WTC11 (cell line): ENCODE measurements at regions not wholly inside any gene's neighbourhood (a gene's known extent, or its start where the extent isn't known, plus 50 kb on each side); places are given as distances from the start of the nearest gene placed in this dataset.

Experiments used
- TF ChIP-seq, protein P1 (sequence below): fragments of 200-600 bp; IDR thresholded peaks from 2 replicates; pipeline ENCODE4 v1.8.0; 2022; ENCODE audit warnings: antibody characterized with exemption
- TF ChIP-seq, protein P2 (sequence below): sonication (generic); formaldehyde crosslinking; conservative IDR thresholded peaks from 2 replicates; pipeline ENCODE4 v1.8.1; 2022; ENCODE audit warnings: mild to moderate bottlenecking, missing genetic modification reagents

DNA sequence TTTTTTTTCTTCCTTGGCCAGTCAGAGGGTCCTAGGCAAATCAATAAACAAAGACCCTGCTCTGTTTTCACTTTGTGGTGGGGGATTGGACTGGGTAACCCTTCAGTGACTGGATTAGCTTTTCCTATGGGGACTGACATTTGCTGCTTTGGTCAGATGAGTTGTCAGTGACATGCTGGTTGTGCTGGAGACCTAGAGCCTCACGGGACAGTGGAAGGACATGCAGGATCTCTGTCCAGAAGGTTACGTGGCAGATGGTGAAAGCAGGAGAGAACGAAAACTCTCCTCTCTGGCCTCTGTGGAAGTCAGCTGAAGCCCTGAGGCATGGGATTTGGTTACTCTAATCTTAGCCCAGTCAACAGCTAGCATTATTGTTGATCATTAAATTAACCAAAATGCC, 90.0 kb upstream of the BMPER start:
- TF ChIP-seq, protein P1, sequence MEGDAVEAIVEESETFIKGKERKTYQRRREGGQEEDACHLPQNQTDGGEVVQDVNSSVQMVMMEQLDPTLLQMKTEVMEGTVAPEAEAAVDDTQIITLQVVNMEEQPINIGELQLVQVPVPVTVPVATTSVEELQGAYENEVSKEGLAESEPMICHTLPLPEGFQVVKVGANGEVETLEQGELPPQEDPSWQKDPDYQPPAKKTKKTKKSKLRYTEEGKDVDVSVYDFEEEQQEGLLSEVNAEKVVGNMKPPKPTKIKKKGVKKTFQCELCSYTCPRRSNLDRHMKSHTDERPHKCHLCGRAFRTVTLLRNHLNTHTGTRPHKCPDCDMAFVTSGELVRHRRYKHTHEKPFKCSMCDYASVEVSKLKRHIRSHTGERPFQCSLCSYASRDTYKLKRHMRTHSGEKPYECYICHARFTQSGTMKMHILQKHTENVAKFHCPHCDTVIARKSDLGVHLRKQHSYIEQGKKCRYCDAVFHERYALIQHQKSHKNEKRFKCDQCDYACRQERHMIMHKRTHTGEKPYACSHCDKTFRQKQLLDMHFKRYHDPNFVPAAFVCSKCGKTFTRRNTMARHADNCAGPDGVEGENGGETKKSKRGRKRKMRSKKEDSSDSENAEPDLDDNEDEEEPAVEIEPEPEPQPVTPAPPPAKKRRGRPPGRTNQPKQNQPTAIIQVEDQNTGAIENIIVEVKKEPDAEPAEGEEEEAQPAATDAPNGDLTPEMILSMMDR = no peak
- TF ChIP-seq, protein P2, sequence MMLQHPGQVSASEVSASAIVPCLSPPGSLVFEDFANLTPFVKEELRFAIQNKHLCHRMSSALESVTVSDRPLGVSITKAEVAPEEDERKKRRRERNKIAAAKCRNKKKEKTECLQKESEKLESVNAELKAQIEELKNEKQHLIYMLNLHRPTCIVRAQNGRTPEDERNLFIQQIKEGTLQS (CRISPR knock-in tag) = no peak
